Ovary (tissue), 7 donors: ENCODE measurements at regions not wholly inside any gene's neighbourhood (a gene's known extent, or its start where the extent isn't known, plus 50 kb on each side); places are given as distances from the start of the nearest gene placed in this dataset.

Experiments
- DNase-seq, 5 donors: peaks; one replicate each; pipeline ENCODE4 v3.0.0-alpha.2; 2019 to 2020
- H3K27ac ChIP-seq, 2 donors: fragments of 200-600 bp; one replicate each; pipeline versions ENCODE4 v1.5.1 to v1.8.0; 2019 to 2022
- H3K27me3 ChIP-seq: fragments of 200-600 bp; one replicate; pipeline ENCODE4 v1.8.0; 2022
- H3K36me3 ChIP-seq: fragments of 200-600 bp; sonication (generic); one replicate; pipeline ENCODE4 v1.5.1; 2019
- H3K4me1 ChIP-seq: one replicate; pipeline ENCODE4 v1.8.1; 2013; ENCODE audit warnings: mild to moderate bottlenecking, moderate library complexity; ENCODE audit not compliant: insufficient read depth
- H3K4me3 ChIP-seq: fragments of 200-600 bp; sonication (generic); one replicate; pipeline ENCODE4 v1.5.1; 2017
- H3K9me3 ChIP-seq, 2 donors: fragments of 200-600 bp in 1 of 2; sonication (generic) in 1 of 2; one replicate each; pipeline versions ENCODE4 v1.5.1 to v1.8.1; 2013 to 2019; ENCODE audit warnings: mild to moderate bottlenecking in 1 of 2, moderate library complexity in 1 of 2
- CTCF ChIP-seq, 3 donors: fragments of 450-650 bp in 2 of 3; fragments of 200-600 bp in 1 of 3; IDR thresholded peaks; one replicate each; pipeline versions ENCODE4 v1.5.1 to v1.8.0; 2016 to 2022; ENCODE audit warnings: antibody characterized with exemption in 3 of 3, mild to moderate bottlenecking in 1 of 3
- EP300 ChIP-seq: sonication (generic); formaldehyde crosslinking; IDR thresholded peaks from one replicate; pipeline ENCODE4 v1.6.1; 2017; ENCODE audit warnings: antibody characterized with exemption
- POLR2A ChIP-seq: fragments of 450-650 bp; IDR thresholded peaks from one replicate; pipeline ENCODE4 v1.6.1; 2017; ENCODE audit warnings: antibody characterized with exemption, mild to moderate bottlenecking, moderate library complexity
- WGBS, 3 donors: extraction: QIAGEN DNeasy Blood & Tissue Kit in 1 of 3; methylation state at CpG; one replicate each; pipeline versions ENCODE4 v1.1.5 to v1.1.7; 2013 to 2017; 5-methylcytosine and 5-hydroxymethylcytosine counted together
- intact Hi-C, 4 donors: fragments of 100-400 bp; cut with DNase I; formaldehyde crosslinking; loops; one replicate each; pipeline versions ENCODE4 v1.11.0 to v1.15.1; 2022 to 2023
- donor health status: DM: no; HTN: no; CAD: no; lungs with moderate emphysema.
- donor health status: DM: no; HTN: no; CAD: no.
- donor health status: Bipolar disorder and iron deficiency.
- donor health status: DM: no; HTN: no; CAD: no.
- donor health status: DM: yes; HTN: yes; CAD: no.

GRCh38 chr14:41146391-41146790, 460.3 kb upstream of the LRFN5 start:
- no peak for DNase-seq
- TF ChIP-seq EP300 (no peak), CTCF (IDR thresholded peaks at IDR 0.05) (no peak)
- Histone ChIP-seq H3K4me1 (no peaks in the 10 kb centered on the region), H3K4me3 (no peak overlapping the region), H3K36me3 (no peaks in the 10 kb centered on the region), H3K9me3 (peaks cover 0 to 7% of the 10 kb centered on the region in 2 donors), H3K27ac (no peak overlapping the region), H3K27me3 (no peaks in the 10 kb centered on the region)
- 37 to 90% (median 87%) methylated on average over 2 of the region's 2 CpGs for WGBS, 3 donors
- intact Hi-C loops: no loop called here

GRCh38 chr14:41144370-41144769, 462.3 kb upstream of the LRFN5 start:
- no peak overlapping the region for H3K27ac ChIP-seq
- no peaks in the 10 kb centered on the region for H3K4me1 ChIP-seq
- H3K36me3 ChIP-seq: no peaks in the 10 kb centered on the region
- no peaks in the 10 kb centered on the region for H3K27me3 ChIP-seq
- H3K9me3 ChIP-seq: peaks cover 0 to 7% of the 10 kb centered on the region in 2 donors
- no peak overlapping the region for H3K4me3 ChIP-seq
- 87 to 95% (median 95%) methylated on average over 9 to 10 of the region's 10 CpGs for WGBS, 3 donors
- no peak for DNase-seq
- no peak for TF ChIP-seq EP300
- no peak for TF ChIP-seq POLR2A
- no peak for TF ChIP-seq CTCF (IDR thresholded peaks at IDR 0.05)
- intact Hi-C loops: no loop called here

GRCh38 chr14:41137741-41138140, 468.9 kb upstream of the LRFN5 start:
- no peak for DNase-seq
- Histone ChIP-seq H3K9me3 (no peaks in the 10 kb centered on the region), H3K36me3 (no peaks in the 10 kb centered on the region), H3K4me1 (no peaks in the 10 kb centered on the region), H3K4me3 (no peak overlapping the region), H3K27me3 (no peaks in the 10 kb centered on the region), H3K27ac (no peak overlapping the region)
- TF ChIP-seq POLR2A (no peak), CTCF (IDR thresholded peaks at IDR 0.05) (no peak), EP300 (no peak)
- intact Hi-C loops: loop anchor here in 1 of 4 donors (2.0 kb wide), 1 partner anchor 65 kb away; no protein-coding TSS in a partner anchor
- 50 to 64% (median 55%) methylated on average over 2 of the region's 2 CpGs for WGBS, 3 donors

GRCh38 chr14:41130274-41130673, 476.4 kb upstream of the LRFN5 start:
- no peak overlapping the region for H3K4me3 ChIP-seq
- intact Hi-C loops: no loop called here
- no peaks in the 10 kb centered on the region for H3K4me1 ChIP-seq
- H3K36me3 ChIP-seq: no peaks in the 10 kb centered on the region
- H3K27me3 ChIP-seq: no peaks in the 10 kb centered on the region
- 57 to 66% (median 62%) methylated on average over 2 of the region's 2 CpGs for WGBS, 3 donors
- no peak overlapping the region for H3K27ac ChIP-seq
- TF ChIP-seq CTCF (IDR thresholded peaks at IDR 0.05) (no peak), POLR2A (no peak), EP300 (no peak)
- H3K9me3 ChIP-seq: no peaks in the 10 kb centered on the region
- no peak for DNase-seq

- no peaks in the 10 kb centered on the region for H3K36me3 ChIP-seq
- TF ChIP-seq POLR2A (no peak), CTCF (IDR thresholded peaks at IDR 0.05) (no peak), EP300 (no peak)
- 55 to 70% (median 67%) methylated on average over 4 of the region's 4 CpGs for WGBS, 3 donors
- no peaks in the 10 kb centered on the region for H3K9me3 ChIP-seq
- no peaks in the 10 kb centered on the region for H3K27me3 ChIP-seq
- no peaks in the 10 kb centered on the region for H3K4me1 ChIP-seq
- intact Hi-C loops: no loop called here
- H3K4me3 ChIP-seq: no peak overlapping the region
- H3K27ac ChIP-seq: no peak overlapping the region
- no peak for DNase-seq
Measured at GRCh38 chr14:41120402-41120801, 486.3 kb upstream of the LRFN5 start.
